Epithelial cell of proximal tubule (primary cell): ENCODE measurements at regions not wholly inside any gene's neighbourhood (a gene's known extent, or its start where the extent isn't known, plus 50 kb on each side); places are given as distances from the start of the nearest gene placed in this dataset.
"Not testable (repeated sequence)": the region's sequence is repeated elsewhere in the genome, so short reads cannot be mapped to it uniquely, and the experiment has no call there.

Experiments
- DNase-seq: peaks from one replicate; pipeline ENCODE4 v3.0.0-alpha.2; 2011; ENCODE audit warnings: low read depth
- H3K4me3 ChIP-seq: 2 replicates; pipeline ENCODE4 v1.5.1; 2011; ENCODE audit warnings: low read depth, mild to moderate bottlenecking, low read length
- TF ChIP-seq, protein P1 (sequence below): conservative IDR thresholded peaks from 2 replicates; pipeline ENCODE4 v1.5.1; 2012; ENCODE audit warnings: low read depth, mild to moderate bottlenecking, low read length

GRCh38 chr13:33355201-33355895 is 69.8 kb upstream of the STARD13 start:
- TF ChIP-seq, protein P1, sequence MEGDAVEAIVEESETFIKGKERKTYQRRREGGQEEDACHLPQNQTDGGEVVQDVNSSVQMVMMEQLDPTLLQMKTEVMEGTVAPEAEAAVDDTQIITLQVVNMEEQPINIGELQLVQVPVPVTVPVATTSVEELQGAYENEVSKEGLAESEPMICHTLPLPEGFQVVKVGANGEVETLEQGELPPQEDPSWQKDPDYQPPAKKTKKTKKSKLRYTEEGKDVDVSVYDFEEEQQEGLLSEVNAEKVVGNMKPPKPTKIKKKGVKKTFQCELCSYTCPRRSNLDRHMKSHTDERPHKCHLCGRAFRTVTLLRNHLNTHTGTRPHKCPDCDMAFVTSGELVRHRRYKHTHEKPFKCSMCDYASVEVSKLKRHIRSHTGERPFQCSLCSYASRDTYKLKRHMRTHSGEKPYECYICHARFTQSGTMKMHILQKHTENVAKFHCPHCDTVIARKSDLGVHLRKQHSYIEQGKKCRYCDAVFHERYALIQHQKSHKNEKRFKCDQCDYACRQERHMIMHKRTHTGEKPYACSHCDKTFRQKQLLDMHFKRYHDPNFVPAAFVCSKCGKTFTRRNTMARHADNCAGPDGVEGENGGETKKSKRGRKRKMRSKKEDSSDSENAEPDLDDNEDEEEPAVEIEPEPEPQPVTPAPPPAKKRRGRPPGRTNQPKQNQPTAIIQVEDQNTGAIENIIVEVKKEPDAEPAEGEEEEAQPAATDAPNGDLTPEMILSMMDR, result no peak
- no peak overlapping the region for H3K4me3 ChIP-seq
- no peak for DNase-seq

DNA sequence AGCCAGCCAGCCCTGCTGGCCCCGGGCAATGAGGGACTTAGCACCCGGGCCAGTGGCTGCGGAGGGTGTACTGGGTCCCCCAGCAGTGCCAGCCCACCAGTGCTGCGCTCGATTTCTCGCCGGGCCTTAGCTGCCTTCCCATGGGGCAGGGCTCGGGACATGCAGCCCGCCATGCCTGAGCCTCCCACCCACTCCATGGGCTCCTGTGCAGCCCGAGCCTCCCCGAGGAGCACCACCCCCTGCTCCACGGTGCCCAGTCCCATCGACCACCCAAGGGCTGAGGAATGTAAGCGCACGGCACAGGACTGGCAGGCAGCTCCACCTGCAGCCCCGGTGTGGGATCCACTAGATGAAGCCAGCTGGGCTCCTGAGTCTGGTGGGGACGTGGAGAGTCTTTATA is 72.5 kb upstream of the STARD13 start:
- H3K4me3 ChIP-seq, DNase-seq: not testable (repeated sequence)

- no peak overlapping the region for H3K4me3 ChIP-seq
- TF ChIP-seq, protein P1, result no peak
- DNase-seq, result no peak
These were observed 77.6 kb upstream of the STARD13 start for GRCh38 chr13:33362986-33363727.

DNA sequence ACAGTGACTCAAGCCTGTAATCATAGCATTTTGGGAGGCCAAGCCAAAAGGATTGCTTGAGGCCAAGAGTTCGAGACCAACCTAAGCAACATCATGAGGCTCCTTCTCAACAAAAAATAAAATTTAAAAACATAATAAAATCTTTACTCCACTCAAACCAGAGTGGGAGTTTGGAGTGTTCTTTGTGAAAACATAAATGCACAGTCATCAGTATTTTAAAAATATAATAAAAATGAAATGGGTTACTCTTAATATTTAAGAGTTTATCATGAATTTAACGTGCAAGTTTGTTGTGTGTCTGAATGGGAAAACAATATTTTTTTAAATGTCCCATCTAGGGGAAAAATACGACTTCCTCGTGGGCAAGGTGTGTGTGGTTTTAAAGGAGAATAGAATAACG is 78.6 kb upstream of the STARD13 start:
- H3K4me3 ChIP-seq, result no peak overlapping the region
- TF ChIP-seq, protein P1, result no peak
- no peak for DNase-seq

GRCh38 chr13:33366469-33367062 is 81.0 kb upstream of the STARD13 start:
- TF ChIP-seq, protein P1, result no peak
- no peak for DNase-seq
- H3K4me3 ChIP-seq, result no peak overlapping the region

- TF ChIP-seq, protein P1, result no peak
- no peak overlapping the region for H3K4me3 ChIP-seq
- no peak for DNase-seq
These were observed 81.8 kb upstream of the STARD13 start for GRCh38 chr13:33367171-33367895.

GRCh38 chr13:33367926-33368325 is 82.4 kb upstream of the STARD13 start:
- TF ChIP-seq, protein P1, result no peak
- DNase-seq, result no peak
- H3K4me3 ChIP-seq, result no peak overlapping the region
